Fibroblast of lung (primary cell): ENCODE measurements at regions not wholly inside any gene's neighbourhood (a gene's known extent, or its start where the extent isn't known, plus 50 kb on each side); places are given as distances from the start of the nearest gene placed in this dataset.
A peak's percentile ranks its signal among the peaks of the same experiment; 100 is the strongest.

Source experiments
- DNase-seq, 2 donors: peaks; one replicate each; pipeline versions ENCODE4 v3.0.0 to v3.0.0-alpha.2; 2010; ENCODE audit warnings: low read depth in 2 of 2
- H2AFZ ChIP-seq: 2 replicates; pipeline ENCODE4 v1.5.1; 2012; ENCODE audit warnings: low read length, control low read depth, inconsistent platforms
- H3K27ac ChIP-seq: 2 replicates; pipeline ENCODE4 v1.5.1; 2011; ENCODE audit warnings: low read length, control low read depth; ENCODE audit not compliant: insufficient read depth
- H3K27me3 ChIP-seq: 2 replicates; pipeline ENCODE4 v1.5.1; 2011; ENCODE audit warnings: mild to moderate bottlenecking, low read length; ENCODE audit not compliant: control insufficient read depth, insufficient read depth
- H3K36me3 ChIP-seq: 2 replicates; pipeline ENCODE4 v1.5.1; 2011; ENCODE audit warnings: low read length; ENCODE audit not compliant: control insufficient read depth, insufficient read depth
- H3K4me1 ChIP-seq: 2 replicates; pipeline ENCODE4 v1.5.1; 2011; ENCODE audit warnings: low read length; ENCODE audit not compliant: control insufficient read depth, insufficient read depth; ENCODE audit errors: extremely low read depth
- H3K4me2 ChIP-seq: 2 replicates; pipeline ENCODE4 v1.5.1; 2011; ENCODE audit warnings: low read length, control low read depth; ENCODE audit not compliant: insufficient read depth; ENCODE audit errors: extremely low read depth
- H3K4me3 ChIP-seq, 4 experiments: fragments of 200-600 bp in 1 of 4; sonication (generic) in 1 of 4; replicated peaks in 1 of 4; 2 replicates each; pipeline ENCODE4 v1.5.1; 2011 to 2016; ENCODE audit warnings: low read length in 4 of 4, low read depth in 3 of 4, mild to moderate bottlenecking in 3 of 4, control low read depth in 2 of 4, inconsistent platforms in 1 of 4, mixed read lengths in 1 of 4; ENCODE audit not compliant: insufficient read depth in 1 of 4; ENCODE audit errors: control extremely low read depth in 1 of 4
- H3K79me2 ChIP-seq: 2 replicates; pipeline ENCODE4 v1.5.1; 2012; ENCODE audit warnings: mild to moderate bottlenecking, low read length, inconsistent platforms; ENCODE audit not compliant: control insufficient read depth, insufficient read depth
- H3K9ac ChIP-seq: 2 replicates; pipeline ENCODE4 v1.5.1; 2011; ENCODE audit warnings: mild to moderate bottlenecking, low read length, control low read depth; ENCODE audit not compliant: insufficient read depth
- H3K9me3 ChIP-seq: 2 replicates; pipeline ENCODE4 v1.5.1; 2012; ENCODE audit warnings: low read depth, low read length; ENCODE audit not compliant: control insufficient read depth, insufficient read depth
- H4K20me1 ChIP-seq: 2 replicates; pipeline ENCODE4 v1.5.1; 2011; ENCODE audit warnings: low read length; ENCODE audit not compliant: control insufficient read depth, insufficient read depth; ENCODE audit errors: extremely low read depth
- EZH2 ChIP-seq: IDR thresholded peaks from 2 replicates; pipeline ENCODE4 v1.5.1; 2012; ENCODE audit warnings: low read length, control low read depth, mild to moderate bottlenecking; ENCODE audit errors: missing control alignments
- TF ChIP-seq, protein P1 (sequence below), 2 donors: IDR thresholded peaks in 1 of 2; conservative IDR thresholded peaks in 1 of 2; 1 replicate in 1 of 2; 2 replicates in 1 of 2; pipeline ENCODE4 v1.5.1; 2011 to 2012; ENCODE audit warnings: low read length in 2 of 2, control low read depth in 1 of 2, inconsistent platforms in 1 of 2, low read depth in 1 of 2, mild to moderate bottlenecking in 1 of 2

DNA sequence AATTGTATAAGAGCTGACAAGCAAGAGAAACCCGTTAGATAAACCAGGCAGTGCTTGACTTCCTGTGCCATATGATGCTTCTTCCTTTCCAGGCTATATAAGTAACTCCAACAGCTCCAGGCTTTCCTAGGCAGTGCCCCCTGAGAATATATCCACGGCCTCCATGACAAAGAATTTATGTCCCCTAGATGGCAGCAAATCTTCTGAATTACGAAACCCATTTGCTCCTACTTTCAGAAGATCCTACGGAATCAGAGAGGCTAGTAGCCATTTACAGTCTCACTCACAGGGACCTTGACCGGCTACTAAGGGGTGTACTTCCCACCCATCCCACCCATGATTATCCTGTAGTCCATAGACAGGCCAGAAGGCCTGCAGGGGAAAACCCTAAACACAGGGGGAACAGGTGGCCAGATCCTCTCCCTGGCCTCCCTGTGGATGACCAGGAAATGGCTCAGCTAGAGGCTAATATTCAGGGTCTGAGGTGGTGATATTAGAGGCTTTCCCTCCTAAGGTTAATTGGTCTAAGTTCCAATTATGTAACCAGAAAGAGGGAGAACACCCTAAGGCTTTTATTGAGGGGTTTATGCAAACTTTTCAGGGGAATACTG, 77.2 kb upstream of the DCD start:
- Histone ChIP-seq H3K4me3 (no peak overlapping the region), H3K4me2 (no peak overlapping the region), H3K27ac (no peak overlapping the region), H3K79me2 (no peaks in the 10 kb centered on the region), H3K9me3 (no peaks in the 10 kb centered on the region), H3K4me1 (no peaks in the 10 kb centered on the region), H3K36me3 (no peaks in the 10 kb centered on the region), H3K9ac (no peak overlapping the region), H2AFZ (no peak overlapping the region), H4K20me1 (no peaks in the 10 kb centered on the region), H3K27me3 (no peaks in the 10 kb centered on the region)
- peak in 1 of 2 donors; percentile 2 for DNase-seq
- TF ChIP-seq, protein P1, sequence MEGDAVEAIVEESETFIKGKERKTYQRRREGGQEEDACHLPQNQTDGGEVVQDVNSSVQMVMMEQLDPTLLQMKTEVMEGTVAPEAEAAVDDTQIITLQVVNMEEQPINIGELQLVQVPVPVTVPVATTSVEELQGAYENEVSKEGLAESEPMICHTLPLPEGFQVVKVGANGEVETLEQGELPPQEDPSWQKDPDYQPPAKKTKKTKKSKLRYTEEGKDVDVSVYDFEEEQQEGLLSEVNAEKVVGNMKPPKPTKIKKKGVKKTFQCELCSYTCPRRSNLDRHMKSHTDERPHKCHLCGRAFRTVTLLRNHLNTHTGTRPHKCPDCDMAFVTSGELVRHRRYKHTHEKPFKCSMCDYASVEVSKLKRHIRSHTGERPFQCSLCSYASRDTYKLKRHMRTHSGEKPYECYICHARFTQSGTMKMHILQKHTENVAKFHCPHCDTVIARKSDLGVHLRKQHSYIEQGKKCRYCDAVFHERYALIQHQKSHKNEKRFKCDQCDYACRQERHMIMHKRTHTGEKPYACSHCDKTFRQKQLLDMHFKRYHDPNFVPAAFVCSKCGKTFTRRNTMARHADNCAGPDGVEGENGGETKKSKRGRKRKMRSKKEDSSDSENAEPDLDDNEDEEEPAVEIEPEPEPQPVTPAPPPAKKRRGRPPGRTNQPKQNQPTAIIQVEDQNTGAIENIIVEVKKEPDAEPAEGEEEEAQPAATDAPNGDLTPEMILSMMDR (conservative IDR thresholded peaks at IDR 0.05 in 1 of 2, IDR thresholded peaks at IDR 0.05 in 1 of 2; ENCODE audit: low read depth in 1 of 2, low read length in 2 of 2) = peak in 1 of 2 donors; percentile 14
- no peak for TF ChIP-seq EZH2

DNA sequence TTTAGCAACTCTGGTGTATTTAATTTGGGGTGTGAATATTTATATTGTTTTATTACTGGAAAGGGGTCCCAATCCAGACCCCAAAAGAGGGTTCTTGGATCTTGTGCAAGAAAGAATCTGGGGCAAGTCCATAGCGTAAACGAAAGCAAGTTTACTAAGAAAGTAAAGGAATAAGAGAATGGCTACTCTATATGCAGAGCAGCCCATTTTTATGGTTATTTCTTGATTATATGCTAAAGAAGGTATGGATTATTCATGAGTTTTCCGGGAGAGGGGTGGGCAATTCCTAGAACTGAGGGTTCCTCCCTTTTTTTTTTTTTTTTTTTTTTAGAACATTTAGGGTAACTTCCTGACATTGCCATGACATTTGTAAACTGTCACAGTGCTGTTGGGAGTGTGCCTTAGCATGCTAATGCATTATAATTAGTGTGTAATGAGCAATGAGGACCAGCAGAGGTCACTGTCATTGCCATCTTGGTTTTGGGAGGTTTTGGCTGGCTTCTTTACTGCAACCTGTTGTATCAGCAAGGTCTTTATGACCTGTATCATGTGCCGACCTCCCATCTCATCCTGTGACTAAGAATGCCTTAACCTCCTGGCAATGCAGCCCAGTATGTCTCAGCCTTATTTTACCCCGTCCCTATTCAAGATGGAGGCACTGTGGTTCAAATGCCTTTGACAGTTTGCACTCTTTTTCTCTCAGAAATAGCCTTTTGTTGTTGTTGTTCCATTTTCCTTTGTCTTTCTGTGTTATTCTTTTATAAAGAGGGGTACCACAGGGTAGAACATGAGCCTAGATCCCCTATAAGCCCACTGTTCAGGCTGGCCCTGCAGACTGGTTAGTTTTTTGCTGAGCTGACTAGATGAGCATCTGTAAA, 75.5 kb upstream of the DCD start:
- TF ChIP-seq, protein P1 (conservative IDR thresholded peaks at IDR 0.05 in 1 of 2, IDR thresholded peaks at IDR 0.05 in 1 of 2; ENCODE audit: low read depth in 1 of 2, low read length in 2 of 2) = peak; percentile 43 to 69
- no peak for TF ChIP-seq EZH2
- peak; percentile 0 to 17 for DNase-seq
- H3K9me3 ChIP-seq = no peaks in the 10 kb centered on the region

DNA sequence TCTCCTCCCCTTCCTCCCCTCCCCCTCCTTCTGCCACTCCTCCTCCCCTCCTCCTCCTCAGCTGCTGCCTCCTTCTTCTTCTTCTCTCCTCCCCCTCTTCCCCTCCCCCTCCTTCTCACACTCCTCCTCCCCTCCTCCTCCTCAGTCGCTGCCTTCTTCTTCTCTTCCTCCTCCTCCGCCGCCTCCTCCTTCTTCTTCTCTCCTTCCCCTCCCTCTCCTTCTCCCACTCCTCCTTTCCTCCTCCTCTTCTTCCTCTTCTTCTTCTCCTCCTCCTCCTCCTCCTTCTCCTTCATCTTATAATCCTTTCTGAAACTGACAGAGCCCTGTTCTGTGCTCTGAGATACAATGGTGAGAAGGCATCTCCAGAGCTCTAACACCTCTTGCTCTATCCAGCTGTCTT, 73.1 kb upstream of the DCD start:
- H3K27me3 ChIP-seq = no peaks in the 10 kb centered on the region
- no peak overlapping the region for H3K4me3 ChIP-seq
- no peak for DNase-seq
- no peaks in the 10 kb centered on the region for H4K20me1 ChIP-seq
- no peaks in the 10 kb centered on the region for H3K4me1 ChIP-seq
- no peaks in the 10 kb centered on the region for H3K36me3 ChIP-seq
- TF ChIP-seq, protein P1 (conservative IDR thresholded peaks at IDR 0.05 in 1 of 2, IDR thresholded peaks at IDR 0.05 in 1 of 2; ENCODE audit: low read depth in 1 of 2, low read length in 2 of 2) = no peak
- no peak for TF ChIP-seq EZH2
- no peak overlapping the region for H2AFZ ChIP-seq
- H3K9me3 ChIP-seq = no peaks in the 10 kb centered on the region
- H3K9ac ChIP-seq = no peak overlapping the region
- no peak overlapping the region for H3K27ac ChIP-seq
- no peak overlapping the region for H3K4me2 ChIP-seq
- no peaks in the 10 kb centered on the region for H3K79me2 ChIP-seq

More for the DNA sequence above, 75.5 kb upstream of the DCD start:
- H3K79me2 ChIP-seq = no peaks in the 10 kb centered on the region
- no peaks in the 10 kb centered on the region for H3K27me3 ChIP-seq
- H3K27ac ChIP-seq = no peak overlapping the region
- no peaks in the 10 kb centered on the region for H3K36me3 ChIP-seq
- no peaks in the 10 kb centered on the region for H4K20me1 ChIP-seq
- no peak overlapping the region for H3K4me2 ChIP-seq
- H3K4me3 ChIP-seq = no peak overlapping the region
- H3K9ac ChIP-seq = no peak overlapping the region
- H2AFZ ChIP-seq = no peak overlapping the region
- no peaks in the 10 kb centered on the region for H3K4me1 ChIP-seq
